ENCODE measurements at regions not wholly inside any gene's neighbourhood (a gene's known extent, or its start where the extent isn't known, plus 50 kb on each side); places are given as distances from the start of the nearest gene placed in this dataset.

DNA sequence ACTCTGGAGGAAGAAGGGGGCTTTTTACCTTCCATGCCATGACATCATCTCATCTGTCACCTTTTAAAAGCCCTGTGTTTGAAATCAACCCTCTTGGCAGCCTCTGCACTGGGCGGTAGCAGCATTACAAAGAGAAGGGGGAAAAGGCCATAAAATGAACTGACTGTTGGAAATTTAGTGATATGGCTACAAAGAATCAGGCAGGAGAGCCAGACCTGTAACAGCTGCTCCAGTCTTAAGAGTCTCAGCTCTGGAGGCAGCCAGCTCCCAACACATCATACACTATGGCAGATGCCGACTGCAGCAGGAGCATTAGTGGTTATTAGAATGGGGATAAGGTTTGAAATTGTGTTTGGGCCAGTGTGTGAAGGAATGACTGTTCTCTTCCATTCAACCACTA lies 257.5 kb downstream of the DMAC1 start:
- DNase-seq (ENCODE audit: low spot score) = no peak
- no peak for TF ChIP-seq CTCF (IDR thresholded peaks at IDR 0.05; ENCODE audit: extremely low read depth, insufficient read depth, missing control alignments)
- in situ Hi-C loops (cut with MboI; ENCODE audit: low pct_unique_long_range_greater_than_20kb, low sequenced_read_pairs, unreplicated experiment) = loop anchor here (25.0 kb wide), 2 partner anchors 480 to 630 kb away; no protein-coding TSS in a partner anchor

GRCh38 chr9:7536310-7536939 lies 263.2 kb downstream of the DMAC1 start:
- TF ChIP-seq CTCF (IDR thresholded peaks at IDR 0.05; ENCODE audit: extremely low read depth, insufficient read depth, missing control alignments) = peak; percentile 74
- DNase-seq (ENCODE audit: low spot score) = peak; percentile 26
- in situ Hi-C loops (cut with MboI; ENCODE audit: low pct_unique_long_range_greater_than_20kb, low sequenced_read_pairs, unreplicated experiment) = loop anchor here (25.0 kb wide), 2 partner anchors 474 to 624 kb away; no protein-coding TSS in a partner anchor

- TF ChIP-seq CTCF (IDR thresholded peaks at IDR 0.05; ENCODE audit: extremely low read depth, insufficient read depth, missing control alignments) = no peak
- in situ Hi-C loops (cut with MboI; ENCODE audit: low pct_unique_long_range_greater_than_20kb, low sequenced_read_pairs, unreplicated experiment) = loop anchor here (25.0 kb wide), 2 partner anchors 472 to 622 kb away; no protein-coding TSS in a partner anchor
- no peak for DNase-seq (ENCODE audit: low spot score)
Measured at GRCh38 chr9:7534211-7534935, 265.2 kb downstream of the DMAC1 start.

- TF ChIP-seq CTCF (IDR thresholded peaks at IDR 0.05; ENCODE audit: extremely low read depth, insufficient read depth, missing control alignments) = no peak
- in situ Hi-C loops (cut with MboI; ENCODE audit: low pct_unique_long_range_greater_than_20kb, low sequenced_read_pairs, unreplicated experiment) = loop anchor here (25.0 kb wide), 2 partner anchors 471 to 621 kb away; no protein-coding TSS in a partner anchor
- DNase-seq (ENCODE audit: low spot score) = no peak
Measured at GRCh38 chr9:7533376-7534090, 266.0 kb downstream of the DMAC1 start.

DNA sequence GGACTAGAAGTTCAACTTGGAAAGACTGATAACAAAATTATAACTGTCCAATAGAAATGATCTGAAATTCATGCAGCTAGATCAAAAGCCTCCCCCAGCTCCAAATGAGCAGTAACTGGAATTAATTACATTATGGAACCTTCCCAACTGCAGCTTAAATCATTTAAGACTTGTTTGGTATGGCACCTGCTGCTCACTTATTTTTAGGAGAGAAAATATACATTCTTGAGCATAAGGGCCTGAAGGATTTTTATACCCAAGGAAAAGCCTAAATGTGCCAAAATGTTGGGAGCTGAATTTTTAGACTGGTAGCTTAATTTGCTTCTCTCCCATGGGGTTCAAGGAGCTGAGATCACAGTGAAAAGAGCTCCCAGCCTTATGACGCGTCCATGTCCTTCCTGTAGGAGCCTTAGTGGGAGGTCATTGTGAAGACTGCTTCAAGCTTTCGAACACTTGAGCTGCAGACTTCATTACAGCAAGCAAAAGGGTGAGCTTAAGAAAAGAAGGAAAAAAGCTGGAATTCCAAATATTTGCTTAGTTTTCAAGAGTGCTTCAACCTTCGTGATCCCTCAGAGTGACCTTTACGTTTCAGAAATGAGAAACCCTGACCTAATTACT lies 276.0 kb downstream of the DMAC1 start:
- in situ Hi-C loops (cut with MboI; ENCODE audit: low pct_unique_long_range_greater_than_20kb, low sequenced_read_pairs, unreplicated experiment) = no loop called here
- DNase-seq (ENCODE audit: low spot score) = no peak
- TF ChIP-seq CTCF (IDR thresholded peaks at IDR 0.05; ENCODE audit: extremely low read depth, insufficient read depth, missing control alignments) = no peak

DNA sequence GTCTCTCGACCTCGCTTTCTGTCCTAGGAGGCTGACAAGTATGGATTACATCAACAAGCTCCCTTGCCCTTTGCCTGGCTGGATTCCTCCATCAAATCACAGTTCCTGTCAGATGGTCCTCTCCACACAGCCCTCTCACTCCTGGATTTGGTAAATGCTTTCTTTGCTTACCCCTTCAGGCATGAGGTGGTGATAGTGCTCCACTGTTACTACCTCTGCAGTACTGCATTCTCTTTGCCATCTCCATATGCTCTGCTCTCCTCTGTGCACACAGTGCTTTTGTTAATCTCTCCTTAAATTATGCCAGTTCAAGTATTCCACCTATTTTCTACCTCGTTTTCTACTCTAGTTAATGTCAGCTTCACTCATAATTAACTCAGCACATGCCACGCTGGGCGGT lies 279.2 kb downstream of the DMAC1 start:
- no peak for DNase-seq (ENCODE audit: low spot score)
- in situ Hi-C loops (cut with MboI; ENCODE audit: low pct_unique_long_range_greater_than_20kb, low sequenced_read_pairs, unreplicated experiment) = no loop called here
- no peak for TF ChIP-seq CTCF (IDR thresholded peaks at IDR 0.05; ENCODE audit: extremely low read depth, insufficient read depth, missing control alignments)
